GM21390 (cell line): ENCODE measurements at regions not wholly inside any gene's neighbourhood (a gene's known extent, or its start where the extent isn't known, plus 50 kb on each side); places are given as distances from the start of the nearest gene placed in this dataset.

ENCODE experiments used
- ATAC-seq: cut with Tn5 transposase; IDR thresholded peaks from one replicate; pipeline ENCODE4 v1.9.1; 2021; ENCODE audit not compliant: unreplicated experiment

- no peak for ATAC-seq
These were observed 519.3 kb upstream of the CADM2 start for GRCh38 chr3:84439476-84439875.

GRCh38 chr3:84440291-84440690 lies 518.5 kb upstream of the CADM2 start:
- ATAC-seq, result no peak

GRCh38 chr3:84442533-84442932 lies 516.3 kb upstream of the CADM2 start:
- no peak for ATAC-seq

GRCh38 chr3:84444726-84445521 lies 513.9 kb upstream of the CADM2 start:
- ATAC-seq, result no peak

GRCh38 chr3:84487296-84487695 lies 471.5 kb upstream of the CADM2 start:
- no peak for ATAC-seq

- ATAC-seq, result no peak
These were observed 454.0 kb upstream of the CADM2 start for GRCh38 chr3:84504761-84505160.

- no peak for ATAC-seq
These were observed 448.8 kb upstream of the CADM2 start for GRCh38 chr3:84510007-84510406.

GRCh38 chr3:84522893-84523292 lies 435.9 kb upstream of the CADM2 start:
- ATAC-seq, result no peak

GRCh38 chr3:84536916-84537315 lies 421.9 kb upstream of the CADM2 start:
- ATAC-seq, result no peak

- no peak for ATAC-seq
These were observed 420.2 kb upstream of the CADM2 start for GRCh38 chr3:84538597-84538996.

- ATAC-seq, result no peak
These were observed 411.6 kb upstream of the CADM2 start for GRCh38 chr3:84547207-84547606.

- peak; percentile 99 for ATAC-seq
These were observed 410.5 kb upstream of the CADM2 start for GRCh38 chr3:84547971-84548970.

GRCh38 chr3:84555629-84556028 lies 403.2 kb upstream of the CADM2 start:
- ATAC-seq, result no peak

- ATAC-seq, result no peak
These were observed 392.5 kb upstream of the CADM2 start for GRCh38 chr3:84566256-84566655.

GRCh38 chr3:84567796-84568195 lies 391.0 kb upstream of the CADM2 start:
- ATAC-seq, result no peak

- no peak for ATAC-seq
These were observed 384.8 kb upstream of the CADM2 start for GRCh38 chr3:84573962-84574361.

- no peak for ATAC-seq
These were observed 372.4 kb upstream of the CADM2 start for GRCh38 chr3:84586427-84586826.

GRCh38 chr3:84600703-84601225 lies 358.0 kb upstream of the CADM2 start:
- ATAC-seq, result no peak

- ATAC-seq, result no peak
These were observed 357.5 kb upstream of the CADM2 start for GRCh38 chr3:84601303-84601702.

GRCh38 chr3:84621823-84622222 lies 337.0 kb upstream of the CADM2 start:
- ATAC-seq, result no peak

GRCh38 chr3:84634668-84635067 lies 324.1 kb upstream of the CADM2 start:
- no peak for ATAC-seq

GRCh38 chr3:84637272-84637671 lies 321.5 kb upstream of the CADM2 start:
- no peak for ATAC-seq
